Sigmoid colon (tissue), 4 donors: ENCODE measurements at regions not wholly inside any gene's neighbourhood (a gene's known extent, or its start where the extent isn't known, plus 50 kb on each side); places are given as distances from the start of the nearest gene placed in this dataset.

Source experiments
- CTCF ChIP-seq, 4 experiments: fragments of 450-650 bp in 3 of 4; fragments of 200-600 bp in 1 of 4; IDR thresholded peaks; one replicate each; pipeline ENCODE4 v1.5.1; 2016 to 2019; ENCODE audit warnings: antibody characterized with exemption in 4 of 4, mild to moderate bottlenecking in 3 of 4, moderate library complexity in 2 of 4
- POLR2A ChIP-seq, 2 donors: fragments of 450-650 bp; IDR thresholded peaks; one replicate each; pipeline ENCODE4 v1.6.1; 2016; ENCODE audit warnings: antibody characterized with exemption in 2 of 2, mild to moderate bottlenecking in 2 of 2, moderate library complexity in 2 of 2
- POLR2AphosphoS5 ChIP-seq, 4 donors: sonication (generic); formaldehyde crosslinking; IDR thresholded peaks; one replicate each; pipeline ENCODE4 v1.6.1; 2017; ENCODE audit warnings: antibody characterized with exemption in 4 of 4

GRCh38 chr12:124241776-124242528, 52.9 kb upstream of the RFLNA start:
- TF ChIP-seq POLR2A (IDR thresholded peaks at IDR 0.05), result no peak
- TF ChIP-seq CTCF (IDR thresholded peaks at IDR 0.05), result no peak
- TF ChIP-seq POLR2AphosphoS5 (IDR thresholded peaks at IDR 0.05), result no peak
